Omental fat pad (tissue), 3 donors: ENCODE measurements at regions not wholly inside any gene's neighbourhood (a gene's known extent, or its start where the extent isn't known, plus 50 kb on each side); places are given as distances from the start of the nearest gene placed in this dataset.
"Not testable (repeated sequence)": the region's sequence is repeated elsewhere in the genome, so short reads cannot be mapped to it uniquely, and the experiment has no call there.

ENCODE experiments used
- ATAC-seq: fragments of 150-250 bp; one replicate; pipeline ENCODE4 v1.9.1; 2016; ENCODE audit warnings: mild to moderate bottlenecking, moderate library complexity; ENCODE audit not compliant: low FRiP score
- DNase-seq: peaks from one replicate; pipeline ENCODE4 v3.0.0-alpha.2; 2019; ENCODE audit warnings: low spot score
- TF ChIP-seq, protein P1 (sequence below), 3 donors: fragments of 450-650 bp; IDR thresholded peaks; one replicate each; pipeline ENCODE4 v1.5.1; 2016 to 2017; ENCODE audit warnings: antibody characterized with exemption in 3 of 3, mild to moderate bottlenecking in 3 of 3, moderate library complexity in 2 of 3

- TF ChIP-seq, protein P1, sequence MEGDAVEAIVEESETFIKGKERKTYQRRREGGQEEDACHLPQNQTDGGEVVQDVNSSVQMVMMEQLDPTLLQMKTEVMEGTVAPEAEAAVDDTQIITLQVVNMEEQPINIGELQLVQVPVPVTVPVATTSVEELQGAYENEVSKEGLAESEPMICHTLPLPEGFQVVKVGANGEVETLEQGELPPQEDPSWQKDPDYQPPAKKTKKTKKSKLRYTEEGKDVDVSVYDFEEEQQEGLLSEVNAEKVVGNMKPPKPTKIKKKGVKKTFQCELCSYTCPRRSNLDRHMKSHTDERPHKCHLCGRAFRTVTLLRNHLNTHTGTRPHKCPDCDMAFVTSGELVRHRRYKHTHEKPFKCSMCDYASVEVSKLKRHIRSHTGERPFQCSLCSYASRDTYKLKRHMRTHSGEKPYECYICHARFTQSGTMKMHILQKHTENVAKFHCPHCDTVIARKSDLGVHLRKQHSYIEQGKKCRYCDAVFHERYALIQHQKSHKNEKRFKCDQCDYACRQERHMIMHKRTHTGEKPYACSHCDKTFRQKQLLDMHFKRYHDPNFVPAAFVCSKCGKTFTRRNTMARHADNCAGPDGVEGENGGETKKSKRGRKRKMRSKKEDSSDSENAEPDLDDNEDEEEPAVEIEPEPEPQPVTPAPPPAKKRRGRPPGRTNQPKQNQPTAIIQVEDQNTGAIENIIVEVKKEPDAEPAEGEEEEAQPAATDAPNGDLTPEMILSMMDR (IDR thresholded peaks at IDR 0.05) = no peak
- DNase-seq (no peak), ATAC-seq (no peak)
These were observed 144.0 kb upstream of the PALMD start for GRCh38 chr1:99501871-99502270.

DNA sequence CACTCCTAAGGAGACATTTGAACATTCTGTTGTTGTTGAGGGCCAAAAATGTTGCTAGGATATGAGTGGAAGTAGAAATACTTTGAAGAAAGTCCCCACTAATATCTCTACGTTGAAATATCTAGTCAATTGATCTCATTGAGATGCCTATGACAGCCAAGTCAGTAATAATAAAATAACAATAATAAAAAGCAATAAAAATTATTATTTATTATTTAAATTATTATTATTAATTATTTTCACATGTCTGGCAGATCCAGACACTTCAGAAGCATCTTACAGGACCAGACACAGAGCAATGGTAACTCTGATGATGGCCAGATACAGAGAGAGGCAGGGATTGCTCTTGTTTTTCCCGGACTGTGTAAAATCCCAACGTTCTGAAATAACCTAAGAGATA, 143.5 kb upstream of the PALMD start:
- DNase-seq (no peak), ATAC-seq (no peak)
- TF ChIP-seq, protein P1 (IDR thresholded peaks at IDR 0.05) = no peak

GRCh38 chr1:99503276-99503747, 142.6 kb upstream of the PALMD start:
- no peak for ATAC-seq

DNA sequence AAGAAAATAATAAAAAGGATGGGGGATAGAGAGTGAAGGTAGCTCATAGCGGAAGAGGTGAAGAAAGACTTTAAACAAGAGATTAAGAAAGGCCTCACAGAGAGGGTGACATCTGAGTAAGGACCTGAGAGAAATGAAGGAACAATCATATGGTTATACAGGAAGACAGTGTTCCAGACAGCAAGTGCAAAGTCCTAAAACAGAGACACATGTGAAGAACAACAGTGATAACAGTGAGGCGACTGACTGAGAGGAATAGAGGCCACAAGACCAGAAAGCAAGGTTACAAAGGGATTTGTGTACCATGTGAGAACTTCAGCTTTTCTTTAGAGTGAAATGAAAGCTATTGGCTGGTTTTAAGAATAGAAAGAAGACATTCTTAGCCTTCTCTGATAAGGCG, 141.6 kb upstream of the PALMD start:
- DNase-seq (no peak), ATAC-seq (no peak)
- TF ChIP-seq, protein P1 (IDR thresholded peaks at IDR 0.05) = no peak

More at GRCh38 chr1:99503276-99503747, 142.6 kb upstream of the PALMD start:
- TF ChIP-seq, protein P1 (IDR thresholded peaks at IDR 0.05) = no peak
- DNase-seq = no peak

- DNase-seq (no peak), ATAC-seq (no peak)
These were observed 139.3 kb upstream of the PALMD start for GRCh38 chr1:99506631-99507030.

DNA sequence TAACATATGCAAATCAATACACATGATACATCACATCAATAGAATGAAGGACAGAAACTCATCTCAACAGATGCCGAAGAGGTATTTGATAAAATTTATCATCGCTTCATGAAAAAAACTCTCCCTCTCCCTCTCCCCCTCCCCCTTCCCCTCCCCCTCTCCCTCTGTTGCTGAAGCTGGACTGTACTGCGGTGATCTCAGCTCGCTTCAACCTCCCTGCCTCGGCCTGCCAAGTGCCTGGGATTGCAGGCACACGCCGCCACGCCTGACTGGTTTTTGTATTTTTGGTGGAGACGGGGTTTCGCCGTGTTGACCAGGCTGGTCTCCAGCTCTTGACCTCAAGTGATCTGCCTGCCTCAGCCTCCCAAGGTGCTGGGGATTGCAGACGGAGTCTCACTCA, 138.5 kb upstream of the PALMD start:
- DNase-seq, ATAC-seq: not testable (repeated sequence)

More at GRCh38 chr1:99506631-99507030, 139.3 kb upstream of the PALMD start:
- TF ChIP-seq, protein P1 (IDR thresholded peaks at IDR 0.05) = no peak

DNA sequence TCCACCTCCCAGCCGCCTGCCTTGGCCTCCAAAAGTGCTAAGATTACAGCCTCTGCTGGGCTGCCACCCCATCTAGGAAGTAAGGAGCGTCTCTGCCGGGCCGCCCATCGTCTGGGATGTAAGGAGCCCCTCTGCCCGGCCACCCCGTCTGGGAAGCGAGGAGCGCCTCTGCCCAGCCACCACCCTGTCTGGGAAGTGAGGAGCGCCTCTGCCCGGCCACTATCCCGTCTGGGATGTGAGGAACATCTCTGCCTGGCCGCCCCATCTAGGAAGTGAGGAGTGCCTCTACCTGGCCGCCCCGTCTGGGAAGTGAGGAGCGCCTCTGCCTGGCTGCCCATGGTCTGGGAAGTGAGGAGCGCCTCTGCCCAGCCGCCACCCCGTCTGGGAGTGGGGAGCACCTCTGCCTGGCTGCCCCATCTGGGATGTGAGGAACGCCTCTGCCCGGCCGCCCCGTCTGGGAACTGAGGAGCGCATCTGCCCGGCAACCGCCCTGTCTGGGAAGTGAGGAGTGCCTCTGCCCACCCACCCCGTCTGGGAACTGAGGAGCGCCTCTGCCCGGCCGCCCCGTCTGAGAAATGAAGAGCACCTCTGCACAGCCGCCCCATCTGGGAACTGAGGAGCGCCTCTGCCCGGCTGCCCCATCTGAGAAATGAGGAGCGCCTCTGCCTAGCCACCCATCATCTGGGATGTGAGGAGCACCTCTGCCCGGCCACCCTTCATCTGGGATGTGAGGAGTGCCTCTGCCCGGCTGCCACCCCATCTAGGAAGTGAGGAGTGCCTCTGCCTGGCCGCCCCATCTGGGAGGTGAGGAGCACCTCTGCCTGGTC, 137.8 kb upstream of the PALMD start:
- no peak for DNase-seq
- no peak for ATAC-seq
- TF ChIP-seq, protein P1 (IDR thresholded peaks at IDR 0.05) = no peak

DNA sequence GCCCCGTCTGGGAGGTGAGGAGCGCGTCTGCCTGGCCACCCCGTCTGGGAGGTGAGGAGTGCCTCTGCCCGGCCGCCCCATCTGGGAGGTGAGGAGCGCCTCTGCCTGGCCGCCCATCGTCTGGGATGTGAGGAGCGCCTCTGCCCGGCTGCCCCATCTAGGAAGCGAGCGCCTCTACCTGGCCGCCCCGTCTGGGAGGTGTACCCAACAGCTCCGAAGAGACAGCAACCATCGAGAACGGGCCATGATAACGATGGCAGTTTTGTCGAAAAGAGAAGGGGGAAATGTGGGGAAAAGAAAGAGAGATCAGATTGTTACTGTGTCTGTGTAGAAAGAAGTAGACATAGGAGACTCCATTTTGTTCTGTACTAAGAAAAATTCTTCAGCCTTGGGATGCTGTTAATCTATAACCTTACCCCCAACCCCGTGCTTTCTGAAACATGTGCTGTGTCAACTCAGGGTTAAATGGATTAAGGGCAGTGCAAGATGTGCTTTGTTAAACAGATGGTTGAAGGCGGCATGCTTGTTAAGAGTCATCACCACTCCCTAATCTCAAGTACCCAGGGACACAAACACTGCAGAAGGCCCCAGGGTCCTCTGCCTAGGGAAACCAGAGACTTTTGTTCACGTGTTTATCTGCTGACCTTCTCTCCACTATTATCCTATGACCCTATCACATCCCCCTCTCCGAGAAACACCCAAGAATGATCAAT, 137.0 kb upstream of the PALMD start:
- not testable (repeated sequence) for ATAC-seq, DNase-seq

- DNase-seq, ATAC-seq: not testable (repeated sequence)
These were observed 130.9 kb upstream of the PALMD start for GRCh38 chr1:99514823-99515552.
